Endothelial cell of umbilical vein (primary cell): ENCODE measurements at regions not wholly inside any gene's neighbourhood (a gene's known extent, or its start where the extent isn't known, plus 50 kb on each side); places are given as distances from the start of the nearest gene placed in this dataset.

Source experiments
- BruUV-seq: library from RNA; stranded (reverse); fragments of 400-500 nt; replicated peaks from 2 replicates; lab custom pipeline; 2021; lab: Mats Ljungman, UMichigan
- CTCF ChIA-PET: fragments of 300-600, 350-600 bp; sonication (Branson Sonifier 250); formaldehyde crosslinking; loops from one replicate; lab custom pipeline; 2021; ENCODE audit warnings: antibody characterized with exemption, inconsistent platforms; lab: Charles Lee
- POLR2A ChIA-PET: fragments of 300-600, 350-600 bp; sonication (Branson Sonifier 250); formaldehyde crosslinking; loops from one replicate; lab custom pipeline; 2021; ENCODE audit warnings: antibody characterized with exemption, inconsistent platforms; lab: Charles Lee
- DNase-seq: peaks from one replicate; pipeline ENCODE4 v3.0.0-alpha.2; 2011; ENCODE audit warnings: low read depth, low spot score
- FAIRE-seq: peaks from 2 replicates; lab custom pipeline; 2011; peaks lifted over from hg19 to GRCh38; lab: Jason Lieb, UNC
- H2AFZ ChIP-seq: 2 replicates; pipeline ENCODE4 v1.6.0; 2012; ENCODE audit warnings: low read depth, low read length, control low read depth, inconsistent platforms
- H3K27ac ChIP-seq: 2 replicates; pipeline ENCODE4 v1.5.1; 2011; ENCODE audit warnings: low read depth, mild to moderate bottlenecking, control low read depth, low read length, moderate library complexity; ENCODE audit not compliant: insufficient read depth
- H3K27me3 ChIP-seq, 2 experiments: 2 replicates each; pipeline versions ENCODE4 v1.6.0 to v1.6.1; 2011; ENCODE audit warnings: low read length in 2 of 2, mixed read lengths in 1 of 2; ENCODE audit not compliant: control insufficient read depth in 2 of 2, insufficient read depth in 2 of 2
- H3K36me3 ChIP-seq, 2 experiments: 2 replicates in 1 of 2; 3 replicates in 1 of 2; pipeline ENCODE4 v1.5.1; 2011; ENCODE audit warnings: low read length in 2 of 2, mild to moderate bottlenecking in 1 of 2, moderate library complexity in 1 of 2; ENCODE audit not compliant: control insufficient read depth in 2 of 2, insufficient read depth in 2 of 2; ENCODE audit errors: extremely low read depth in 1 of 2
- H3K4me1 ChIP-seq: 3 replicates; pipeline ENCODE4 v1.5.1; 2011; ENCODE audit warnings: mild to moderate bottlenecking, low read length; ENCODE audit not compliant: control insufficient read depth, insufficient read depth; ENCODE audit errors: extremely low read depth
- H3K4me2 ChIP-seq: 2 replicates; pipeline ENCODE4 v1.6.1; 2011; ENCODE audit warnings: low read length, control low read depth, mixed read lengths; ENCODE audit not compliant: insufficient read depth
- H3K4me3 ChIP-seq, 3 experiments: fragments of 200-600 bp in 1 of 3; sonication (generic), shearing (Covaris generic) in 1 of 3; replicated peaks in 1 of 3; 2 replicates each; pipeline ENCODE4 v1.5.1; 2011 to 2016; ENCODE audit warnings: control low read depth in 3 of 3, low read length in 3 of 3, mild to moderate bottlenecking in 2 of 3, inconsistent platforms in 1 of 3, low read depth in 1 of 3, moderate library complexity in 1 of 3; ENCODE audit not compliant: insufficient read depth in 1 of 3
- H3K79me2 ChIP-seq: 2 replicates; pipeline ENCODE4 v1.6.0; 2012; ENCODE audit warnings: low read length, inconsistent platforms; ENCODE audit not compliant: control insufficient read depth, insufficient read depth
- H3K9ac ChIP-seq: replicated peaks from 2 replicates; pipeline ENCODE3; 2011; ENCODE audit warnings: low read length, control low read depth; ENCODE audit not compliant: insufficient read depth; ENCODE audit errors: extremely low read depth
- H3K9me1 ChIP-seq: replicated peaks from 3 replicates; pipeline ENCODE4 v1.6.0; 2011; ENCODE audit warnings: mild to moderate bottlenecking, low read length; ENCODE audit not compliant: control insufficient read depth, insufficient read depth; ENCODE audit errors: extremely low read depth
- H3K9me3 ChIP-seq: replicated peaks from 2 replicates; pipeline ENCODE4 v1.5.1; 2012; ENCODE audit warnings: low read length, inconsistent platforms; ENCODE audit not compliant: control insufficient read depth, insufficient read depth
- H4K20me1 ChIP-seq: replicated peaks from 2 replicates; pipeline ENCODE3; 2011; ENCODE audit warnings: mild to moderate bottlenecking, low read length; ENCODE audit not compliant: control insufficient read depth, insufficient read depth; ENCODE audit errors: extremely low read depth
- EZH2 ChIP-seq: IDR thresholded peaks from 2 replicates; pipeline ENCODE4 v1.6.1; 2012; ENCODE audit warnings: borderline replicate concordance, low read depth, mild to moderate bottlenecking, moderate library complexity, low read length, inconsistent platforms; ENCODE audit not compliant: severe bottlenecking
- FOS ChIP-seq: IDR thresholded peaks from 2 replicates; pipeline ENCODE4 v1.6.1; 2011; ENCODE audit warnings: mild to moderate bottlenecking, low read length, moderate library complexity, borderline replicate concordance; ENCODE audit not compliant: insufficient read depth
- GATA2 ChIP-seq: IDR thresholded peaks from 2 replicates; pipeline ENCODE4 v1.7.0; 2011; ENCODE audit warnings: low read depth, mild to moderate bottlenecking, moderate library complexity, mixed read lengths, low read length; ENCODE audit not compliant: insufficient read length, insufficient read depth
- JUN ChIP-seq: IDR thresholded peaks from 2 replicates; pipeline ENCODE4 v1.6.1; 2011; ENCODE audit warnings: borderline replicate concordance, low read depth; ENCODE audit not compliant: insufficient read length, insufficient read depth
- MYC ChIP-seq: IDR thresholded peaks from one replicate; pipeline ENCODE4 v1.6.1; 2011; ENCODE audit warnings: mild to moderate bottlenecking, low read depth, low read length
- POLR2A ChIP-seq: IDR thresholded peaks from 2 replicates; pipeline ENCODE4 v1.6.1; 2012; ENCODE audit warnings: low read depth, mild to moderate bottlenecking, control low read depth, low read length
- POLR2AphosphoS5 ChIP-seq: IDR thresholded peaks from 2 replicates; pipeline ENCODE4 v1.6.1; 2012; ENCODE audit warnings: low read depth, mild to moderate bottlenecking, control low read depth, low read length, moderate library complexity; ENCODE audit not compliant: insufficient read depth
- dilution Hi-C: fragments of 300-500 bp; cut with MboI; formaldehyde crosslinking; loops from one replicate; pipeline ENCODE4 v1.15.0; 2019; ENCODE audit warnings: low sequenced_read_pairs; ENCODE audit not compliant: extremely low pct_ligation_motif_present
- intact Hi-C: fragments of 100-400 bp; cut with micrococcal nuclease; formaldehyde crosslinking; loops from one replicate; pipeline ENCODE4 v1.10.0; 2022
- TF ChIP-seq, protein P1 (sequence below), 2 donors: IDR thresholded peaks; 1 replicate in 1 of 2; 2 replicates in 1 of 2; pipeline ENCODE4 v1.5.1; 2011; ENCODE audit warnings: low read length in 2 of 2, mild to moderate bottlenecking in 2 of 2, moderate library complexity in 2 of 2, control low read depth in 1 of 2, inconsistent platforms in 1 of 2, low read depth in 1 of 2; ENCODE audit not compliant: insufficient read depth in 1 of 2; ENCODE audit errors: extremely low read depth in 1 of 2
- TF ChIP-seq, protein P2 (sequence below): IDR thresholded peaks from 2 replicates; pipeline ENCODE4 v1.6.1; 2011; ENCODE audit not compliant: insufficient read depth, insufficient read length

DNA sequence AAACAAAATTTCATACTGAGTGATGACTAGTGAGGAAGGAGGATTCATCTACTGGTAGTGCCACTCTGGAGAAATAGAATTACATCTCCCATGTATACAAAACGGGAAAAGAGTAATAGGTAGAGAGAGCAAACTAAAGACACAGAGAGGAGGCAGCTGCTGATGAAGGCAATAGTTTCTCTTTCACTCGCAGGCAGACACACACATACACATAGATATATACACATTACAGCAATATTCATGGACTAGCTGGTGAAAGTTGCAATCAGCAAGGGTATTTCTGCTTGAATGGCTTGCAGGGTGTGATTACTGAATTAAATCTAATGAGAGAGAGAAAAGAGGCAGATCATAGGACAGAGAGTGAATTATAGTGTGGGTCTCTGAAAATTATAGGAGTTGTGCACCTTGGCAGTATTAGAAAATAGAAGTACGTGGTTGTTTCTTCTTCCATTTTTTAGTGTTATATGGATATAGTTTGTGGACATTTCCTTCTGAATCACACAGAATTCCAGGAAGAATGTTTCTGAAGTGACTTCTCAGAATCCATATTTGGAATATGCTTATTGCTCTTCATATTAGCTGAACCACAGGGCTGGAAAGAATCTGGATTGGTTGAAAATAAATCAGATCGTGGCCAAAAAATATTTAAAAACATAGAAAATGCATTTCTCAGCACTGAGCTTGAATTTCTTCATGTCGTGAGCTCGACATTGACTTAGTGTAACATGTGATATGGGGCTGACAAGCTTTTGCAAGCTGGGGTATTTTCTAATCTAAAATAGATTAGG is 991.2 kb downstream of the TUSC7 start:
- FAIRE-seq (no peak), DNase-seq (no peak)
- TF ChIP-seq, protein P1, sequence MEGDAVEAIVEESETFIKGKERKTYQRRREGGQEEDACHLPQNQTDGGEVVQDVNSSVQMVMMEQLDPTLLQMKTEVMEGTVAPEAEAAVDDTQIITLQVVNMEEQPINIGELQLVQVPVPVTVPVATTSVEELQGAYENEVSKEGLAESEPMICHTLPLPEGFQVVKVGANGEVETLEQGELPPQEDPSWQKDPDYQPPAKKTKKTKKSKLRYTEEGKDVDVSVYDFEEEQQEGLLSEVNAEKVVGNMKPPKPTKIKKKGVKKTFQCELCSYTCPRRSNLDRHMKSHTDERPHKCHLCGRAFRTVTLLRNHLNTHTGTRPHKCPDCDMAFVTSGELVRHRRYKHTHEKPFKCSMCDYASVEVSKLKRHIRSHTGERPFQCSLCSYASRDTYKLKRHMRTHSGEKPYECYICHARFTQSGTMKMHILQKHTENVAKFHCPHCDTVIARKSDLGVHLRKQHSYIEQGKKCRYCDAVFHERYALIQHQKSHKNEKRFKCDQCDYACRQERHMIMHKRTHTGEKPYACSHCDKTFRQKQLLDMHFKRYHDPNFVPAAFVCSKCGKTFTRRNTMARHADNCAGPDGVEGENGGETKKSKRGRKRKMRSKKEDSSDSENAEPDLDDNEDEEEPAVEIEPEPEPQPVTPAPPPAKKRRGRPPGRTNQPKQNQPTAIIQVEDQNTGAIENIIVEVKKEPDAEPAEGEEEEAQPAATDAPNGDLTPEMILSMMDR (IDR thresholded peaks at IDR 0.05; ENCODE audit: extremely low read depth in 1 of 2, insufficient read depth in 1 of 2, low read depth in 1 of 2, low read length in 2 of 2), result no peak
- TF ChIP-seq POLR2A (no peak), GATA2 (no peak), FOS (no peak), EZH2 (no peak), POLR2AphosphoS5 (no peak), MYC (no peak), JUN (no peak)
- TF ChIP-seq, protein P2, sequence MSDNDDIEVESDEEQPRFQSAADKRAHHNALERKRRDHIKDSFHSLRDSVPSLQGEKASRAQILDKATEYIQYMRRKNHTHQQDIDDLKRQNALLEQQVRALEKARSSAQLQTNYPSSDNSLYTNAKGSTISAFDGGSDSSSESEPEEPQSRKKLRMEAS, result no peak
- POLR2A ChIA-PET, result no interaction called here
- H3K27ac ChIP-seq, result no peak overlapping the region
- H3K4me3 ChIP-seq, result no peak overlapping the region
- dilution Hi-C loops (no loop called here), intact Hi-C loops (no loop called here)
- H3K36me3 ChIP-seq, result no peaks in the 10 kb centered on the region
- H3K4me2 ChIP-seq, result no peak overlapping the region
- no TSS peak for BruUV-seq
- no peaks in the 10 kb centered on the region for H3K9me1 ChIP-seq
- H2AFZ ChIP-seq, result no peak overlapping the region
- CTCF ChIA-PET, result no interaction called here
- H3K27me3 ChIP-seq, result no peaks in the 10 kb centered on the region
- no peaks in the 10 kb centered on the region for H3K79me2 ChIP-seq
- H3K9ac ChIP-seq, result no peak overlapping the region
- no peaks in the 10 kb centered on the region for H3K9me3 ChIP-seq
- H4K20me1 ChIP-seq, result no peaks in the 10 kb centered on the region
- no peaks in the 10 kb centered on the region for H3K4me1 ChIP-seq
